ENCODE measurements at regions not wholly inside any gene's neighbourhood (a gene's known extent, or its start where the extent isn't known, plus 50 kb on each side); places are given as distances from the start of the nearest gene placed in this dataset.

DNA sequence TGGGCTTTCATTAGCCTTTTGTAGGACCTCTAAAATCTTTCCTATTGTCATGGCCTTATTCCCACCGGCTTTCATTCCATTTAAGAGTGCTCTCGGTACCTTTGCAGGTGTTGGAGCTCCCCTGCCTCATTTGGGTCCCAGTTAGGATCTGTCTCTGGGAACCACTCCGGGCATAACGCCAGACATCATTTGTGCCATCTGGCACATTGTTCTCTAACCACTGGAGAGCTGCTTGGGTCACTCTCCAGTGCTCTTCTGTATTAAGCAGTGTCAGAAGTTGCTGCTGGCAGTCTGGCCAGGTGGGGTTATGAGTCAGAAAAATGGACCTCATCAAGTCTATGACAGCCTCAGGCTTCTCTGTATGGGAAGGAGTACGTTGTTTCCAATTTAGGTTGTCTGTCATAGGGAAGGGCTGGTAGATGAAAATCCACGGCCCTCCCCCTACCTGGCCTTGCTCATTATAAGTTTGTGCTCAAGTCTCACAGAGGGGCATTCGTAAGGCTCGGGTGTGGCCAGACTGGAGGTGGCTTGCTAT lies 62.9 kb upstream of the MOCS1 start:
- TF ChIP-seq, protein P1, sequence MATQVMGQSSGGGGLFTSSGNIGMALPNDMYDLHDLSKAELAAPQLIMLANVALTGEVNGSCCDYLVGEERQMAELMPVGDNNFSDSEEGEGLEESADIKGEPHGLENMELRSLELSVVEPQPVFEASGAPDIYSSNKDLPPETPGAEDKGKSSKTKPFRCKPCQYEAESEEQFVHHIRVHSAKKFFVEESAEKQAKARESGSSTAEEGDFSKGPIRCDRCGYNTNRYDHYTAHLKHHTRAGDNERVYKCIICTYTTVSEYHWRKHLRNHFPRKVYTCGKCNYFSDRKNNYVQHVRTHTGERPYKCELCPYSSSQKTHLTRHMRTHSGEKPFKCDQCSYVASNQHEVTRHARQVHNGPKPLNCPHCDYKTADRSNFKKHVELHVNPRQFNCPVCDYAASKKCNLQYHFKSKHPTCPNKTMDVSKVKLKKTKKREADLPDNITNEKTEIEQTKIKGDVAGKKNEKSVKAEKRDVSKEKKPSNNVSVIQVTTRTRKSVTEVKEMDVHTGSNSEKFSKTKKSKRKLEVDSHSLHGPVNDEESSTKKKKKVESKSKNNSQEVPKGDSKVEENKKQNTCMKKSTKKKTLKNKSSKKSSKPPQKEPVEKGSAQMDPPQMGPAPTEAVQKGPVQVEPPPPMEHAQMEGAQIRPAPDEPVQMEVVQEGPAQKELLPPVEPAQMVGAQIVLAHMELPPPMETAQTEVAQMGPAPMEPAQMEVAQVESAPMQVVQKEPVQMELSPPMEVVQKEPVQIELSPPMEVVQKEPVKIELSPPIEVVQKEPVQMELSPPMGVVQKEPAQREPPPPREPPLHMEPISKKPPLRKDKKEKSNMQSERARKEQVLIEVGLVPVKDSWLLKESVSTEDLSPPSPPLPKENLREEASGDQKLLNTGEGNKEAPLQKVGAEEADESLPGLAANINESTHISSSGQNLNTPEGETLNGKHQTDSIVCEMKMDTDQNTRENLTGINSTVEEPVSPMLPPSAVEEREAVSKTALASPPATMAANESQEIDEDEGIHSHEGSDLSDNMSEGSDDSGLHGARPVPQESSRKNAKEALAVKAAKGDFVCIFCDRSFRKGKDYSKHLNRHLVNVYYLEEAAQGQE (IDR thresholded peaks at IDR 0.05; ENCODE audit: insufficient replicate concordance, low read depth), result no peak
- TF ChIP-seq, protein P2, sequence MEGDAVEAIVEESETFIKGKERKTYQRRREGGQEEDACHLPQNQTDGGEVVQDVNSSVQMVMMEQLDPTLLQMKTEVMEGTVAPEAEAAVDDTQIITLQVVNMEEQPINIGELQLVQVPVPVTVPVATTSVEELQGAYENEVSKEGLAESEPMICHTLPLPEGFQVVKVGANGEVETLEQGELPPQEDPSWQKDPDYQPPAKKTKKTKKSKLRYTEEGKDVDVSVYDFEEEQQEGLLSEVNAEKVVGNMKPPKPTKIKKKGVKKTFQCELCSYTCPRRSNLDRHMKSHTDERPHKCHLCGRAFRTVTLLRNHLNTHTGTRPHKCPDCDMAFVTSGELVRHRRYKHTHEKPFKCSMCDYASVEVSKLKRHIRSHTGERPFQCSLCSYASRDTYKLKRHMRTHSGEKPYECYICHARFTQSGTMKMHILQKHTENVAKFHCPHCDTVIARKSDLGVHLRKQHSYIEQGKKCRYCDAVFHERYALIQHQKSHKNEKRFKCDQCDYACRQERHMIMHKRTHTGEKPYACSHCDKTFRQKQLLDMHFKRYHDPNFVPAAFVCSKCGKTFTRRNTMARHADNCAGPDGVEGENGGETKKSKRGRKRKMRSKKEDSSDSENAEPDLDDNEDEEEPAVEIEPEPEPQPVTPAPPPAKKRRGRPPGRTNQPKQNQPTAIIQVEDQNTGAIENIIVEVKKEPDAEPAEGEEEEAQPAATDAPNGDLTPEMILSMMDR (IDR thresholded peaks at IDR 0.05; ENCODE audit: insufficient read depth, low read length), result no peak

All from HL-60 (cell line).